ENCODE measurements at regions not wholly inside any gene's neighbourhood (a gene's known extent, or its start where the extent isn't known, plus 50 kb on each side); places are given as distances from the start of the nearest gene placed in this dataset.

DNA sequence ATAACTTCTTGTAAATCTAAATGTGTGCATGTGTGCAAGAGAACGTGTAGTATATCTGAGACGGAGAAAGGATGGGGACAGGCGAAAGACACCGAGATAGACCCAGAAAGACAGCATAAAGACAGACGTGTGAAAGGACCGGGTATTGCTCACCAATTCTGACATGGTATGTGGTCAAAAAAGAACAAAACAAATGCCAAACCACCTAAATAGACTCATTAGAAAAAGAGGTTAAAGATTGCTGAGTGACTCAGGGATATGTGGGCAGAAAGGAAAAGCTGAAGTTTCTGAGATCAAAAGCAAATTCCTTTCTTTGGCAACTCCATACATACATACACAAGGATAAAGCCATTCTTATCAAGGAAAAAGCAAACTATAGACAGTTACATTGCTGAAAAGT, 179.7 kb upstream of the TSC22D1 start:
- Histone ChIP-seq H3K4me1 (replicated peaks in 1 of 4; ENCODE audit: control insufficient read depth in 3 of 4, insufficient read depth in 4 of 4, low read length in 3 of 4) (peaks cover 0 to 5% (median 0%) of the 10 kb centered on the region in 4 experiments; a peak in 1 of 7 replicates), H3K9me3 (ENCODE audit: insufficient read depth in 2 of 2, low read depth in 1 of 2, low read length in 1 of 2) (no peaks in the 10 kb centered on the region), H2BK20ac (ENCODE audit: low read length) (no peak overlapping the region), H2BK5ac (ENCODE audit: low read depth, low read length) (no peak overlapping the region), H3K9ac (replicated peaks in 1 of 4; ENCODE audit: extremely low read depth in 1 of 4, low read depth in 3 of 4, low read length in 3 of 4) (no peak overlapping the region), H3K4me3 (ENCODE audit: extremely low read depth in 1 of 4, insufficient read depth in 2 of 4, low read depth in 3 of 4, low read length in 4 of 4) (no peak overlapping the region), H3K4me2 (ENCODE audit: insufficient read depth in 1 of 2, low read depth in 2 of 2, low read length in 2 of 2) (no peak overlapping the region), H3K27me3 (replicated peaks in 1 of 4; ENCODE audit: control insufficient read depth in 3 of 4, extremely low read depth in 1 of 4, insufficient read depth in 3 of 4, low read length in 3 of 4) (no peaks in the 10 kb centered on the region), H4K5ac (ENCODE audit: insufficient read length, low read depth, low read length) (no peak overlapping the region), H2BK120ac (replicated peaks; ENCODE audit: low read depth, low read length) (no peak overlapping the region), H4K8ac (ENCODE audit: extremely low read depth, insufficient read depth, low read length) (no peak overlapping the region), H3K4ac (replicated peaks; ENCODE audit: insufficient read length, low read depth, low read length) (no peak overlapping the region), H3K79me1 (ENCODE audit: low read depth, low read length) (no peaks in the 10 kb centered on the region), H4K91ac (replicated peaks; ENCODE audit: insufficient read length, low read length) (no peak overlapping the region), H3K23ac (ENCODE audit: insufficient read length) (no peak overlapping the region), H3K18ac (ENCODE audit: extremely low read depth, low read length) (no peak overlapping the region), H3K79me2 (ENCODE audit: control insufficient read depth in 1 of 2, insufficient read depth in 2 of 2, low read length in 2 of 2) (no peaks in the 10 kb centered on the region), H2BK12ac (ENCODE audit: low read depth, low read length) (no peak overlapping the region), H2AFZ (ENCODE audit: low read length) (no peak overlapping the region), H4K20me1 (replicated peaks in 1 of 2; ENCODE audit: control insufficient read depth in 1 of 2, insufficient read depth in 2 of 2, low read length in 2 of 2) (no peaks in the 10 kb centered on the region), H2BK15ac (ENCODE audit: low read length) (no peak overlapping the region), H2AK5ac (ENCODE audit: low read depth, low read length) (no peak overlapping the region), H3K14ac (ENCODE audit: insufficient read length) (no peak overlapping the region), H3K23me2 (ENCODE audit: low read depth, low read length) (no peaks in the 10 kb centered on the region; the same call in 1 of the 2 replicates), H3K56ac (replicated peaks; ENCODE audit: insufficient read length, low read depth, low read length) (no peak overlapping the region), H3K27ac (ENCODE audit: low read depth, low read length) (no peak overlapping the region), H3K36me3 (ENCODE audit: control insufficient read depth in 2 of 4, insufficient read depth in 4 of 4, low read length in 3 of 4) (no peaks in the 10 kb centered on the region)
- DNase-seq (ENCODE audit: low read depth in 1 of 2, low spot score in 2 of 2) (no peak), FAIRE-seq (no peak)
- WGBS, 2 experiments (ENCODE audit: extremely low coverage in 1 of 2, insufficient coverage in 1 of 2, insufficient read length in 1 of 2, insufficient replicate concordance in 2 of 2, low coverage in 1 of 2, low lambda C conversion rate in 2 of 2, missing lambda C conversion rate in 1 of 2) = 95% methylated on average over 6 of the region's 6 CpGs; no CpG with 5 or more reads in 1 of the 2 experiments
- ChIA-PET POLR2A (ENCODE audit: partially characterized antibody) (no interaction called here), CTCF (ENCODE audit: partially characterized antibody) (interaction anchor here (1.0 kb wide), 1 partner anchor 12 kb away, joined by 3 read pairs; no protein-coding TSS in a partner anchor)
- TF ChIP-seq HDAC2 (IDR thresholded peaks at IDR 0.05; ENCODE audit: borderline replicate concordance in 1 of 2, low read depth in 2 of 2, low read length in 2 of 2) (no peak), SRF (IDR thresholded peaks at IDR 0.05; ENCODE audit: low read depth, low read length) (no peak), EZH2 (IDR thresholded peaks at IDR 0.05; ENCODE audit: low read depth, low read length, severe bottlenecking) (no peak), TCF12 (IDR thresholded peaks at IDR 0.05; ENCODE audit: low read depth, low read length) (no peak), NRF1 (IDR thresholded peaks at IDR 0.05; ENCODE audit: low read depth, low read length) (no peak), KDM1A (IDR thresholded peaks at IDR 0.05; ENCODE audit: borderline replicate concordance, low read length) (no peak), CEBPB (IDR thresholded peaks at IDR 0.05; ENCODE audit: low read depth, low read length) (no peak), CHD1 (IDR thresholded peaks at IDR 0.05; ENCODE audit: low read depth, low read length) (no peak), EGR1 (IDR thresholded peaks at IDR 0.05; ENCODE audit: borderline replicate concordance, low read depth, low read length) (no peak), RNF2 (IDR thresholded peaks at IDR 0.05; ENCODE audit: borderline replicate concordance, low read depth, low read length, missing control alignments, poor library complexity, severe bottlenecking) (no peak), HDAC6 (IDR thresholded peaks at IDR 0.05; ENCODE audit: low read depth, low read length) (no peak)
- TF ChIP-seq, protein P1, sequence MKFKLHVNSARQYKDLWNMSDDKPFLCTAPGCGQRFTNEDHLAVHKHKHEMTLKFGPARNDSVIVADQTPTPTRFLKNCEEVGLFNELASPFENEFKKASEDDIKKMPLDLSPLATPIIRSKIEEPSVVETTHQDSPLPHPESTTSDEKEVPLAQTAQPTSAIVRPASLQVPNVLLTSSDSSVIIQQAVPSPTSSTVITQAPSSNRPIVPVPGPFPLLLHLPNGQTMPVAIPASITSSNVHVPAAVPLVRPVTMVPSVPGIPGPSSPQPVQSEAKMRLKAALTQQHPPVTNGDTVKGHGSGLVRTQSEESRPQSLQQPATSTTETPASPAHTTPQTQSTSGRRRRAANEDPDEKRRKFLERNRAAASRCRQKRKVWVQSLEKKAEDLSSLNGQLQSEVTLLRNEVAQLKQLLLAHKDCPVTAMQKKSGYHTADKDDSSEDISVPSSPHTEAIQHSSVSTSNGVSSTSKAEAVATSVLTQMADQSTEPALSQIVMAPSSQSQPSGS (IDR thresholded peaks at IDR 0.05; ENCODE audit: low read length) = no peak
- TF ChIP-seq, protein P2, sequence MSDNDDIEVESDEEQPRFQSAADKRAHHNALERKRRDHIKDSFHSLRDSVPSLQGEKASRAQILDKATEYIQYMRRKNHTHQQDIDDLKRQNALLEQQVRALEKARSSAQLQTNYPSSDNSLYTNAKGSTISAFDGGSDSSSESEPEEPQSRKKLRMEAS (IDR thresholded peaks at IDR 0.05) = no peak
